Uterus (tissue), 2 donors: ENCODE measurements at regions not wholly inside any gene's neighbourhood (a gene's known extent, or its start where the extent isn't known, plus 50 kb on each side); places are given as distances from the start of the nearest gene placed in this dataset.

ENCODE experiments used
- POLR2A ChIP-seq, 2 donors: fragments of 450-650 bp; IDR thresholded peaks; one replicate each; pipeline ENCODE4 v1.6.1; 2016; ENCODE audit warnings: antibody characterized with exemption in 2 of 2, mild to moderate bottlenecking in 1 of 2, moderate library complexity in 1 of 2
- TF ChIP-seq, protein P1 (sequence below), 4 experiments: fragments of 200-600 bp in 2 of 4; fragments of 450-650 bp in 2 of 4; sonication (generic) in 2 of 4; IDR thresholded peaks; one replicate each; pipeline ENCODE4 v1.5.1; 2016 to 2019; ENCODE audit warnings: antibody characterized with exemption in 4 of 4, mild to moderate bottlenecking in 2 of 4, moderate library complexity in 1 of 4

DNA sequence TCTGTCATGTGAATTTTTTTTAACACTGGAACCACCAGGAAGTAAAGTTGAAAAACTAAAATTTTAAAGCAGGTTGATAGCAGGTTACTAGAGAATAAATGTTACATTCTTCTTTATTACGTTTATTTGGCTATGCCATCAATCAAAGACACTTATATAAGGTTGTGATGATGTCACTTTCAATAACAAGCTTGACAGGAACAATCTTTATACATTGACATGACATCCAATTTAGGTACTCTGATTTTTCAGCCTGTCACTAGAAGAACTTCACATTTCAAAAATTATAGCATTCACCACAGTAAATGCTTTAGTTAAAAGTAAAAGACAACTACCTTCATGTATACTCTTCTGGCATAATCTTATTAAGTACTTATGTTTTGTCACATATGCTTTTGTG lies 696.8 kb upstream of the NCAM2 start:
- TF ChIP-seq, protein P1, sequence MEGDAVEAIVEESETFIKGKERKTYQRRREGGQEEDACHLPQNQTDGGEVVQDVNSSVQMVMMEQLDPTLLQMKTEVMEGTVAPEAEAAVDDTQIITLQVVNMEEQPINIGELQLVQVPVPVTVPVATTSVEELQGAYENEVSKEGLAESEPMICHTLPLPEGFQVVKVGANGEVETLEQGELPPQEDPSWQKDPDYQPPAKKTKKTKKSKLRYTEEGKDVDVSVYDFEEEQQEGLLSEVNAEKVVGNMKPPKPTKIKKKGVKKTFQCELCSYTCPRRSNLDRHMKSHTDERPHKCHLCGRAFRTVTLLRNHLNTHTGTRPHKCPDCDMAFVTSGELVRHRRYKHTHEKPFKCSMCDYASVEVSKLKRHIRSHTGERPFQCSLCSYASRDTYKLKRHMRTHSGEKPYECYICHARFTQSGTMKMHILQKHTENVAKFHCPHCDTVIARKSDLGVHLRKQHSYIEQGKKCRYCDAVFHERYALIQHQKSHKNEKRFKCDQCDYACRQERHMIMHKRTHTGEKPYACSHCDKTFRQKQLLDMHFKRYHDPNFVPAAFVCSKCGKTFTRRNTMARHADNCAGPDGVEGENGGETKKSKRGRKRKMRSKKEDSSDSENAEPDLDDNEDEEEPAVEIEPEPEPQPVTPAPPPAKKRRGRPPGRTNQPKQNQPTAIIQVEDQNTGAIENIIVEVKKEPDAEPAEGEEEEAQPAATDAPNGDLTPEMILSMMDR (IDR thresholded peaks at IDR 0.05) = no peak
- TF ChIP-seq POLR2A (IDR thresholded peaks at IDR 0.05) = no peak
